ENCODE measurements at regions not wholly inside any gene's neighbourhood (a gene's known extent, or its start where the extent isn't known, plus 50 kb on each side); places are given as distances from the start of the nearest gene placed in this dataset.

- Mint-ChIP-seq H3K27me3 (ENCODE audit: insufficient read depth) (no peaks in the 10 kb centered on the region), H3K4me3 (no peak overlapping the region), H3K9me3 (no peaks in the 10 kb centered on the region), H3K4me1 (peaks cover 15% of the 10 kb centered on the region), H3K36me3 (ENCODE audit: low read depth) (no peaks in the 10 kb centered on the region), H3K27ac (peak overlapping the region; percentile 24)
- H3K27ac ChIP-seq (ENCODE audit: low read depth, low read length): peak overlapping the region; percentile 19
- peak; percentile 65 for DNase-seq
- H3K9ac ChIP-seq (ENCODE audit: extremely low read depth, low read length, poor library complexity, severe bottlenecking): no peak overlapping the region
- no peaks in the 10 kb centered on the region for H3K27me3 ChIP-seq (ENCODE audit: control insufficient read depth, insufficient read depth, low read length, poor library complexity, severe bottlenecking)
- peak overlapping the region; percentile 12 for H3K4me3 ChIP-seq (ENCODE audit: low read length)
- WGBS, 2 experiments (ENCODE audit: insufficient coverage in 1 of 2, insufficient read length in 1 of 2): 70 to 80% methylated on average over 11 to 16 of the region's 16 CpGs
- H3K9me3 ChIP-seq (ENCODE audit: control insufficient read depth, low read length): peaks cover 9% of the 10 kb centered on the region
- TF ChIP-seq CTCF (conservative IDR thresholded peaks at IDR 0.05): no peak
- no peaks in the 10 kb centered on the region for H3K36me3 ChIP-seq (ENCODE audit: control insufficient read depth, insufficient read depth, low read length)
- peaks cover 16% of the 10 kb centered on the region for H3K4me1 ChIP-seq (ENCODE audit: control insufficient read depth, insufficient read depth, low read length)
Measured at GRCh38 chr6:25035512-25036435, 100.0 kb upstream of the RIPOR2 start.

- no peaks in the 10 kb centered on the region for H3K27me3 ChIP-seq (ENCODE audit: control insufficient read depth, insufficient read depth, low read length, poor library complexity, severe bottlenecking)
- H3K9me3 Mint-ChIP-seq: no peaks in the 10 kb centered on the region
- peaks cover 16% of the 10 kb centered on the region for H3K4me1 ChIP-seq (ENCODE audit: control insufficient read depth, insufficient read depth, low read length)
- no peak overlapping the region for H3K9ac ChIP-seq (ENCODE audit: extremely low read depth, low read length, poor library complexity, severe bottlenecking)
- DNase-seq: no peak
- no peaks in the 10 kb centered on the region for H3K36me3 Mint-ChIP-seq (ENCODE audit: low read depth)
- no peak overlapping the region for H3K4me3 Mint-ChIP-seq
- H3K4me1 Mint-ChIP-seq: peaks cover 16% of the 10 kb centered on the region
- no peak overlapping the region for H3K27ac ChIP-seq (ENCODE audit: low read depth, low read length)
- H3K9me3 ChIP-seq (ENCODE audit: control insufficient read depth, low read length): peaks cover 9% of the 10 kb centered on the region
- no peak overlapping the region for H3K27ac Mint-ChIP-seq
- no peaks in the 10 kb centered on the region for H3K36me3 ChIP-seq (ENCODE audit: control insufficient read depth, insufficient read depth, low read length)
- H3K4me3 ChIP-seq (ENCODE audit: low read length): no peak overlapping the region
- 87 to 96% methylated on average over 3 of the region's 3 CpGs for WGBS, 2 experiments (ENCODE audit: insufficient coverage in 1 of 2, insufficient read length in 1 of 2)
- no peaks in the 10 kb centered on the region for H3K27me3 Mint-ChIP-seq (ENCODE audit: insufficient read depth)
- TF ChIP-seq CTCF (conservative IDR thresholded peaks at IDR 0.05): no peak
Measured at GRCh38 chr6:25036461-25036860, 100.7 kb upstream of the RIPOR2 start.

- H3K4me3 ChIP-seq (ENCODE audit: low read length): no peak overlapping the region
- DNase-seq: no peak
- Mint-ChIP-seq H3K4me1 (peaks cover 21% of the 10 kb centered on the region), H3K36me3 (ENCODE audit: low read depth) (no peaks in the 10 kb centered on the region), H3K4me3 (no peak overlapping the region), H3K27me3 (ENCODE audit: insufficient read depth) (no peaks in the 10 kb centered on the region), H3K27ac (no peak overlapping the region), H3K9me3 (no peaks in the 10 kb centered on the region)
- peaks cover 16% of the 10 kb centered on the region for H3K4me1 ChIP-seq (ENCODE audit: control insufficient read depth, insufficient read depth, low read length)
- H3K9ac ChIP-seq (ENCODE audit: extremely low read depth, low read length, poor library complexity, severe bottlenecking): no peak overlapping the region
- H3K27me3 ChIP-seq (ENCODE audit: control insufficient read depth, insufficient read depth, low read length, poor library complexity, severe bottlenecking): no peaks in the 10 kb centered on the region
- H3K27ac ChIP-seq (ENCODE audit: low read depth, low read length): no peak overlapping the region
- peaks cover 9% of the 10 kb centered on the region for H3K9me3 ChIP-seq (ENCODE audit: control insufficient read depth, low read length)
- no peak for TF ChIP-seq CTCF (conservative IDR thresholded peaks at IDR 0.05)
- no peaks in the 10 kb centered on the region for H3K36me3 ChIP-seq (ENCODE audit: control insufficient read depth, insufficient read depth, low read length)
Measured at GRCh38 chr6:25038300-25038699, 102.5 kb upstream of the RIPOR2 start.
